H1 (cell line): ENCODE measurements at regions not wholly inside any gene's neighbourhood (a gene's known extent, or its start where the extent isn't known, plus 50 kb on each side); places are given as distances from the start of the nearest gene placed in this dataset.

Source experiments
- CEBPB ChIP-seq: IDR thresholded peaks from 2 replicates; pipeline ENCODE4 v1.6.1; 2012; ENCODE audit warnings: low read depth, low read length
- E2F6 ChIP-seq: IDR thresholded peaks from 2 replicates; pipeline ENCODE4 v1.6.1; 2012; ENCODE audit warnings: inconsistent platforms
- KDM5A ChIP-seq: fragments of 200-600 bp; IDR thresholded peaks from 2 replicates; pipeline ENCODE4 v1.7.1; 2012; ENCODE audit warnings: mild to moderate bottlenecking, low read length, inconsistent platforms, mixed read lengths
- SIN3A ChIP-seq, 2 experiments: IDR thresholded peaks in 1 of 2; conservative IDR thresholded peaks in 1 of 2; 2 replicates each; pipeline ENCODE4 v1.6.1; 2011 to 2012; ENCODE audit warnings: low read length in 2 of 2, improper control_type of control experiment in 1 of 2, low read depth in 1 of 2, mild to moderate bottlenecking in 1 of 2
- SP4 ChIP-seq: IDR thresholded peaks from 2 replicates; pipeline ENCODE4 v1.6.1; 2012; ENCODE audit warnings: low read length, inconsistent platforms
- SRF ChIP-seq: IDR thresholded peaks from 2 replicates; pipeline ENCODE4 v1.6.1; 2011; ENCODE audit warnings: mild to moderate bottlenecking, low read depth, low read length, moderate library complexity
- TAF7 ChIP-seq: optimal IDR thresholded peaks from 2 replicates; pipeline ENCODE3; 2011; ENCODE audit warnings: low read depth, mild to moderate bottlenecking, inconsistent platforms, low read length, moderate library complexity, borderline replicate concordance
- YY1 ChIP-seq: IDR thresholded peaks from 2 replicates; pipeline ENCODE4 v1.6.1; 2011; ENCODE audit warnings: low read depth, mild to moderate bottlenecking, low read length

DNA sequence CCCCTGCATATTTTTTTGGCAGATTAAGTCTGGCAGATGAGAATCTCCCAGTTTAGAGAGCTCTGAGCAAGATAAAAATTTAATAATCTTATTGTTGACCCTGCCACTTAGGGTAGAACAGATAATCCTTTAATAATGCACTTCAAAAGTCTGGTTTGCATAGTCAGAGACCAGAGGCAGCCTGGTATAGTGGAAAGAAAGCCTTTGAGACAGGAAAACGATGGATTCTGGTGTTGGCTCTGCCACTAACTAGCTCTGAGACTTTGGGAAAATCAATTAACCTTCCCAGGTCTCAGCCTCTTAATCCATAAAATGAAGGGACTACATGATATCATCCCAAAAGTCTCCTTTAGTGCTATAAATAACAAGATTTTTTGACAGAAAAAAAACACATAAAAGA, 824.5 kb downstream of the STIM2 start (continued):
- TF ChIP-seq E2F6 (no peak), SRF (no peak), TAF7 (no peak), SIN3A (conservative IDR thresholded peaks at IDR 0.05 in 1 of 2, IDR thresholded peaks at IDR 0.05 in 1 of 2; ENCODE audit: low read depth in 1 of 2, low read length in 2 of 2) (no peak), SP4 (no peak), KDM5A (no peak), CEBPB (no peak), YY1 (no peak)
